NCI-H1694 (cell line): ENCODE measurements at regions not wholly inside any gene's neighbourhood (a gene's known extent, or its start where the extent isn't known, plus 50 kb on each side); places are given as distances from the start of the nearest gene placed in this dataset.
"Not testable (repeated sequence)": the region's sequence is repeated elsewhere in the genome, so short reads cannot be mapped to it uniquely, and the experiment has no call there.

ENCODE experiments used
- DNase-seq: peaks from one replicate; lab custom pipeline; 2025; lab: John Stamatoyannopoulos, UW

DNA sequence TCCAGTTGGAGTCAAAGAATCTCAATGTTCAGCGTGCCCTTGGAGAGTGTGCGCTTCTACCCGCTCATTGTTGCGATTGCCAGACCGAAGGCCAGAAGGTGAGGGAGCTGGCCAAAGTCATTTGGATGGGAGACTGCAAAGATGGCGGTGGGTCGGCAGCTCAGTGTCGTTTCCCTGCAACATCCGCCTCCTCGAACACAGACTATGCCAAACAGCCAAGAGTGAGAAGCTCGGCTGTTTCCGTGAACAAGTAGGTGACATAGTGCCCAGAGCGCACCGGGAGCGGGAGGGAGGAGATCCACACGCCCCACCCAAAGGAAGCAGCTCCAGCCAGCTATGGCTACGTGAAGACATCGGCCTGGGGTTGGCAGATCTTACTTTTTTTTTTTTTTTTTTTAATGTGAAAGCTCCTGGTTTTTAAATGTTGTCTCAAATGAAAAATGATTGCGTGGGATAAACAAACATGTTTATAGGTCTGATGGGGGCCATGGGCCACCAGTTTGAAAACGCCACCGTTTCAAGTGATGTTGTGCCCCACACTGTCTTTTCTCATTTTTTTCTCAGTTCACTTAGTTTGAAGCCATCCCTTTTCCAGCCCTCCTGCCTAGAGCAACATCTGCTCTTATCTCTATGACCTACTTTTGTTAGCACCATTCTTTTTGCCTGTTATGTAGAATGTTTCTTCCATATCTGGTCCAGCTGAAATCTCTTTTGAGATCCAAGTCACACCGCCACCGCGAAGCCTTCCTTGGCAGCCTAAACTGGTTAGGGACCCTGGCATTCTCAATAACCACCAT, 682.4 kb downstream of the RNF144A start:
- no peak for DNase-seq

- DNase-seq: peak; percentile 23
Measured at GRCh38 chr2:7601990-7602389, 684.8 kb downstream of the RNF144A start.

- no peak for DNase-seq
Measured at GRCh38 chr2:7604456-7604855, 687.2 kb downstream of the RNF144A start.

DNA sequence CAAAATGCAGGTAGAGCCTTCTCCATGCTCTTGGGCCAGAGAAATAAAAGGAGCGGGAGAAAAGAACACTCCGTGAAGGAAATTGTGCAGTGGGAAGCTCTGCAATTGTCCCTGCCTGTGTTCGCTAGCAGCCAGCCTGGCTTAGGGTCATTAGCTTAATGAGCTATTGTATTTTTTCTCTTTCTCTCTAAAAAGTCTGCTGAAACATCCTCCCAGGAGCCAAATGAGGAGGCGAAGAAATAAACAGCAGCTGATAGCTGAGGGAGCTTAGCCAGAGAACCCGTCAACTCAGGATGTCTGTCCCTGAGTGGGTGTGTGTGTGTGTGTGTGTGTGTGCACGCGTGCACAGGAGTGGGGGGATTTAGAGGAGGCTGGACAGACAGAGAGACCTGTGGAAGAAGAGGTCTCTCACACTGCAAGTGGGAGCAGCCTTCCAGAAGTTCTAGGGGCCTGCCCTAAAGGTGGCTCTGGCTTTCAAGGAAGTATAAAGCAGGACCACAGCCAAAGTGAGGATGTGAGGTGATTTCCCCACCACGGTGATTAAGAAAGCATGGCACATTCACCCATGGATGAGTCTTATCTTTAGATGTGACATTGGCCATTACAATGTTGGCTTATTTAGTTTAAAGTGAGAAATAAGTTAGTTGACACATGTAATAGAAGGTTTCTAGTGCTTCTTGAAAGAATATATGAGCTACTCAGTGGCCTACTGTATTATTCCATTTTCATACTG, 690.4 kb downstream of the RNF144A start:
- no peak for DNase-seq

- DNase-seq: peak; percentile 80
Measured at GRCh38 chr2:7609556-7609955, 692.3 kb downstream of the RNF144A start.

DNA sequence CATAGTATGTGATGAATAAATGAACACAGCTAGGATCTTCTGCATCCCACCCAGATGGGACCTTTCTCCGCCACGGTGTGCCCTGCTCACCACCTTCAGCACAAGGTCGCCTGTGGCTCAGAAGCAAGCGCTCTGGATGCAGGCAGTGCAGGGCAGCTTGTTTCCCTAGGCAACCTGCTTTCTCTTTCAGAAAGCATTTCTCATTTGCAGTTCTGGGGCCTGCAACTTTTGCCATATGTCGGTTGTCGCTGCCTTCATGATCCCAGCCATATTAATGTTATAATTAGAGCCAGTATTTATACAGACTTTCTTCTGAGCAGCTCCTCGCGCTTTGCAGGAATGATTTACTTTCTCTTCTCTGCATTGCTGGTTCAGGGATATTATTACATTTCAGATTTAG, 692.8 kb downstream of the RNF144A start:
- peak; percentile 97 for DNase-seq

DNA sequence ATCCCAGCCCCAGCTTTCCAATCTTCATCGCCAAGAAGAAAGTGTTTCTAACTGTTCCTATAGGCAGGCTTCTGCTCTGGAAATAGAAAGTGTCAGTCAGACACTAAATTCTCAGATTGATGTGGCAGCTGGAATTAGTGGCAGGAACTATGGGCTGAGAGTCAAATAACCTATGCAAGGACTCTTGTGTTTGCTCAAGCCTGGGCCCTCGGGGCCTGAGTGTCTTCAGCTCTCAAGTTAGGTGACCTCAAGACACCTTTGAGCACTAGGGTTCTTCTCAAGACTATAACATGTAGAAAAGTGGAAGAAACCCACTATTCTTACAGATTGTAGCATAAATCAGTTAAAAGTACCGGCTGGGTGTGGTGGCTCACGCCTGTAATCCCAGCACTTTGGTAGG, 694.5 kb downstream of the RNF144A start:
- peak; percentile 38 for DNase-seq

DNA sequence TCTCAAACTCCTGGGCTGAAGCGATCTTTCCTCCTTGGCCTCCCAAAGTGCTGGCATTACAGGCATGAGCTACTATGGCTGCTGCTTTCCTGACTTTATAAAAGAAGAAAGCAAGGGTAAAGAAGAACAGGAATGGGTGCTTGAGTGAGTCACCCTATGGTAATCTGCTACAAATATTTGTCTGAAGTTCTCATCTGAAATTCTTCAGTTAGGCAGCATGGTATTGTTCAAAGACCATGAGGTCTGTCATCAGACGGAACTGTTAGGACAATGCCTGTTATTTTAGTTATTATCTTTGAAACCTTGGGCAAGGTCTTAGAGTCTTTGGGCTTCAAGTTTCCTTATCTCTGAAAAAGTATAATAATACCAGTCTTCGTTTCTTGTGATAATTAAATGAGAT, 695.8 kb downstream of the RNF144A start:
- DNase-seq: no peak

DNA sequence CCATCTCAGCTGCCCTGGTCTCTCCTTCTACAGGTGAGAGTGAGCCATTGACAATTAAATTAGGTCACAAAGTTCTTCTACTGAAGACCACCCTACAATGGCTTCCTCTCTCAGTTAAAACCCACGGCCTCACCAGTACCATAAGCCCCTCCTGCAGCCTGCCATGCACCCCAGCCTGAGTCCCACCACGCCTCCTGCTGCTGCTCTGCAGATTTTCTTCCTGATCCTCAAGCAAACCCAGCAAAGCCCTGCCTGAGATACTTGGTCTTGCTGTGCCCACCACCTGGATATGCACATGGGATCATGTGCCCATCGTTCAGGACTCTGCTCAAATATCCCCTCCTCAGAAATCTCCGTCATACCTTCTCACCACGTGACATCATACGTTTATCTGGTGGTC, 696.6 kb downstream of the RNF144A start:
- DNase-seq: no peak

- DNase-seq: no peak
Measured at GRCh38 chr2:7618031-7618430, 700.8 kb downstream of the RNF144A start.

DNA sequence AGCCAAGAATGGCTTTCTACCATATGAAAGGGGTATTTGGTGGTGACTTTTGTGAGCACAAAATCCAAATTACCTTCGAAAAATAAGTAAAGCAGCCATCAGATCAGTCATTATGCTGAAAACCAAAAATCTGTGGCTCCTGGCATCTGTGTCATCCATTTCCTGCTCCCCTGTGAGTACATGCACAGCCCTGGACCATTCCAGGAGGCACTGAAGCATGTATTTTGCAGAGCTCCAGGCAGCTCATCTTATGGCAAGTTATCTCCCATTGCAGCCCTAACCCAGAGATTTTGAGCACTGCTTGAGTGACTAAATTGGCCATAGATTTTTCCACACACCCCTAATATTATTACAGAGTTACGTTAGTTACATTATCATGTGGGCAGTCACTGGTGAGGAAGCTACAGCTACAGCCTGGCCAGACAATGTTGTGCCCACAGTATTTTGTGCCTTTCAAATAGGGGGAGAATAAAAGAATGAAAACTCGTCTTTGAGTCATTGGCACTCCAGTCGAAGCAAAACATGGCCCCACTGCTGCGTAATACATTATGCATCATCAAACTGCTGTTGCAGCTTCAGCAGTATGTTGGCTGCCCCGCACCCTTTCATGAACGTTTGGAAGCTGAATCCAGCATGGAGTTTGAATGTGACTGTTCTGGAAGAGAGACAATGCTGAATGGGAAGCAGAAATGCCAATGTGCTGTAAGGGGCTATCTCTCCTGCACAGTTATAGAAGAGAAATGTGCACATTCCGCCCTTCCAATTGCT, 702.2 kb downstream of the RNF144A start:
- DNase-seq: no peak

GRCh38 chr2:7620255-7620654, 703.0 kb downstream of the RNF144A start:
- DNase-seq: no peak

DNA sequence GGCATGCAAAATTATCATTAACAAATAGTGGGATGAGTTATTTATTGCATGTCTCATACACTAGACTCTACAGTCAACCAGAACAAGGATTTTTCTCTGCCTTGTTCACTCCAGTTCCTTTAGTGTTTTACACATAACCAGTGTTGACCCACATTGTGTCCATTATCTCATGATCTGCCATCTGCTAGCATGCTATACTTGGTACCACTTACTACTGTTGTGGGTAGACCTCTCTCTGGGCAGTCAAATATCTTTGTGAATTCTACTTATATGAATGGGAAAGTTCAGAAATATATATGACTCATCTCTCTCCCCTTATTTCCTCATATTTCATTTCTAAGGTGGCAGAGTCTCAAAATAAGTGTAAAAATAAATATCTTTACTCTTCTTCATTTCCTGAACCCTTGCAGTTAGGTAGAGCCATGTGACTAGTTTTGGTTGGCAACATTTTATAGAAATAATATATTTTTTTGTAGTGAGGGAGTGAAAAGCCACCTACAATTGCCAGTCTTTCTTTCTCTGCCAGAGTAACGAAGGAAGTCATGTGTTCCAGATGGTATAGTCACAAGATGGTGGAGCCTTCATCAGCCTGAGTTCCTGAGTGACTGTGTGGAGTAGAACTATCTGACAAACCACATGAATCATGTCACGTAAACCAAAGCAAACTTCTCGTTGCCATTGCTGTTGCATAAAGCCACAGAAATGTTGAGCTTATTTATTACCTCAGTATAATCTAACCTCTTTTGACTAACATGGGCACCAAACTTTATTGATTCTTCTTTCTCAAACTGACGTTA, 704.0 kb downstream of the RNF144A start:
- DNase-seq: no peak

GRCh38 chr2:7625392-7626138, 708.4 kb downstream of the RNF144A start:
- no peak for DNase-seq

DNA sequence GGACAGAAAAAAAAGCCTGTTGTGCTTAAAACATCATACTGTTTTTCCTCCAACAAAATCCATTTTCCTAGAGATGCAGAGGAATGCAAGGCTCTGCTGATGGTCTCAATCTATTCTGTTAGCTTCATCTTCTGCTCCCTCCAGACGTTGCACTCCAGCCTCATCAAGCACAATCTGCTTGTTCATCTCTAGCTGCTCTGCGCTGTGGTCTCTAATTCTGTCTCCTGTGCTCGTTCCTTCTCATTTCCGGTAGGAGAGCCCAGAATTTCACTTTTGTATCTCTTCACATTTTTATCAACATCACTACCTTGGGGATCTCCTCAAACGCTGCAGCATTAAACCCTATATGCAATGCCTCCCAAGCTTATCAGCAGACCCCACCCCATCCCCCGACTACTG, 708.9 kb downstream of the RNF144A start:
- DNase-seq: no peak

GRCh38 chr2:7627583-7627982, 710.4 kb downstream of the RNF144A start:
- no peak for DNase-seq

- no peak for DNase-seq
Measured at GRCh38 chr2:7632420-7632819, 715.2 kb downstream of the RNF144A start.

DNA sequence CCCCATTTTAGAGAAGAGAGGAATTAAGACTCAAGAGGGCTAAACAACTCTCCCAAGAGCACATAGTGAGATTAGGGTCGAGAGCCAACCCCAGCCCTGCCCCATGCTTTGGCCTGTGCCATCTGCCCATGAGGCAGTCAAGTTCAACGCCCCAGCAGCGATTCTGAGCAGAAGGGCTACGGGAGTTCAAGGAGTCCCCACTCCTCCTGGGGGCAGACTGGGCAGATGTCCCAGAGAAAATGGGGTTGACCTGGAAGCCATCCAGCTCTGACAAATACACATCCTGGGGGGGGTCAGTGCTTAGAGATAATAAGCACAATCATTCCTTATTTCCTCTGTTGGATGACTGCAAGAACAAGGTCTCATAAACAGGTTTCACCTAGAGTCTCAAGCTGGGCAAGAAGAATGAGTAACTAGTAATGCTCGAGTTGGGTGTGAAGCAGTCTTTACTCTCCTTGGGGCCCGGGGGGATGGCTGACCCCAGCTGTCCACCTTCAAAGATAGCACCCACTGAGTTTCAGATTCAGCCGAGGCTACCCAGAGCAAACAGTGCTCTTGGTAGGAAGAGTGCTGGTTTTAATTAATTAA, 716.4 kb downstream of the RNF144A start:
- peak; percentile 18 for DNase-seq

DNA sequence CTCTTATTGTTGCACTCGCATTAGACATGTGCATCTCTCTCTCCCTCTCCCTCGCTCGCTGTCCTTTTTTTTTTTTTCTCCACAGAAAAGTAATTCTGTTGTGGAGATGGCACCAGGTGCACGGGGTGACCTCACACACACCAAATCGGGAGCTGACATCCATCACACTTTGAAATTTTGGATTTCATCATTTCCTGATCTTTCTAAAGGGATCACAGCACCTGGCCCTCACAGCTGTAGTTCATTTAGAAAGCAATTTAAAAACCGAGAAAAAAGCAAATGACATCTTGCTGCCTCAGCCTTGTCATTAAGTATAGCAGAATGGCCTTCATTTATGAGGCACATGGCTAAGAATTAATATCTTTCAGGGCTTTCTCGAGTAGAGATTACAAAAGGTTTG, 717.2 kb downstream of the RNF144A start:
- DNase-seq: peak; percentile 57

- no peak for DNase-seq
Measured at GRCh38 chr2:7639476-7639875, 722.3 kb downstream of the RNF144A start.

DNA sequence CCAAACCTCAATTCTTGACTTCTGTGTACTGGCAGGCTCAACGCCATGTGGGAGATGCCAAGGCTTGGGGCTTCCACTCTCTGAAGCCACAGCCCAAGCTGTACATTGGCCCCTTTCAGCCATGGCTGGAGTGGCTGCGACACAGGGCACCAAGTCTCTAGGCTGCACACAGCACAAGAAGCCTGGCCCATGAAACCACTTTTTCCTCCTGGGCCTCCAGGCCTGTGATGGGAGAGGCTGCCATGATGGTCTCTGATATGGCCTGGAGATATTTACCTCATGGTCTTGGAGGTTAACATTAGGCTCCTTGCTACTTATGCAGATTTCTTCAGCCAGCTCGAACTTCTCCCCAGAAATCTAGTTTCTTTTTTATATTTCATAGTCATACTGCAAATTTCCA, 724.1 kb downstream of the RNF144A start:
- not testable (repeated sequence) for DNase-seq
